ENCODE measurements at regions not wholly inside any gene's neighbourhood (a gene's known extent, or its start where the extent isn't known, plus 50 kb on each side); places are given as distances from the start of the nearest gene placed in this dataset.

DNA sequence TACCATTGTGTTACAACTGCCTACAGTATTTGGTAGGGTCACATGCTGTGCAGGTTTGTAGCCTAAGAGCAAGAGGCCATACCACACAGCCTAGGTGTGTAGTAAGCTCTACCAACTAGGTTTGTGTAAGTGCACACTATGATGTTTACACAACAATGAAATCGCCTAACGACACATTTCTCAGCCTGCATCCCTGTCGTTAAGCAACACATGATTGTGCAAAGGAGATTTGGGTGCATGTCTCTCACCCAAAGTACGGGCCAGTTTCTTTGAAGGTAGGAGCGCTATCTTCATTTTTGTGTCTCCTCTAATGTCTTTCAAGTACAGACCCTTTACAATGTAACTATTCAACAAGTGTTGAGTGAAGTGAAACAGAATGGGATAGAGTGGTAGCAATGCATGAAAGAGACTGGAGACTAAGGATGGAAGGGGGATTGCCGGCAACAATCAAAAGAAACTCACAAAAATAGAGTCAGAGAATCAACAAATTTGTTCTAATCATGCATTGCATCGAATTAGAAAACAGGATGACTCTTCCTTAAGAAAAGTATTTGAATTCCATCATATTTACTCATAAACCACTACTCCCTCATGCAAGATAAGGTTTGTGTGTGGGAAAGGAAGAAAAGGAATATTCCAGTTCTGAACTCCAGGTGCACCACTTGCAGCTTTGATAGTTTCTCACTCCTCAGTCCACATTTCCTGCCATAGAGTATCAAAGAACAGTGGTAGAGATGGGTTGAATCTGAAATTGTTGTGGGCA is 60.2 kb upstream of the TNFRSF19 start:
- no peak overlapping the region for H2BK120ac ChIP-seq (ENCODE audit: low read depth, low read length, poor library complexity, severe bottlenecking)
- peaks cover 35 to 41% of the 10 kb centered on the region in 2 experiments for H3K4me1 Mint-ChIP-seq
- H2BK12ac ChIP-seq (ENCODE audit: insufficient read length, low read depth, low read length), result no peak overlapping the region
- H3K23me2 ChIP-seq (ENCODE audit: insufficient read length, low read depth, low read length, poor library complexity, severe bottlenecking), result no peaks in the 10 kb centered on the region
- H3K4me2 ChIP-seq (ENCODE audit: insufficient read depth, insufficient read length, low read length), result no peak overlapping the region
- H3K9ac ChIP-seq (ENCODE audit: extremely low read depth, insufficient read length, low read length), result no peak overlapping the region
- no peak overlapping the region for H3T11ph ChIP-seq (ENCODE audit: low read length)
- no peaks in the 10 kb centered on the region for H3K79me2 ChIP-seq (ENCODE audit: insufficient read depth, low read length)
- H3K56ac ChIP-seq (ENCODE audit: insufficient read length, low read depth, low read length), result no peak overlapping the region
- no peaks in the 10 kb centered on the region for H3K27me3 ChIP-seq (ENCODE audit: insufficient read depth, low read length)
- H3K4ac ChIP-seq (ENCODE audit: low read depth, low read length), result no peak overlapping the region
- H4K91ac ChIP-seq (ENCODE audit: insufficient read length, low read depth, low read length), result no peak overlapping the region
- H3K14ac ChIP-seq (ENCODE audit: insufficient read depth, low read length), result no peak overlapping the region
- no CpG with 5 or more reads among the region's 7 CpGs for WGBS (ENCODE audit: extremely low coverage, insufficient read length, low lambda C conversion rate)
- H3K9me3 Mint-ChIP-seq, result no peaks in the 10 kb centered on the region
- no peaks in the 10 kb centered on the region for H3K36me3 Mint-ChIP-seq (ENCODE audit: insufficient read depth in 1 of 3, low read depth in 3 of 3)
- H2BK20ac ChIP-seq (ENCODE audit: low read depth, low read length, poor library complexity, severe bottlenecking), result no peak overlapping the region
- H2BK5ac ChIP-seq (ENCODE audit: insufficient read length, low read length), result no peak overlapping the region
- H3K9me3 ChIP-seq (ENCODE audit: control insufficient read depth, low read depth, low read length), result no peaks in the 10 kb centered on the region
- H2AK5ac ChIP-seq (ENCODE audit: insufficient read length, low read length), result no peak overlapping the region
- no peak for DNase-seq
- TF ChIP-seq, protein P1, sequence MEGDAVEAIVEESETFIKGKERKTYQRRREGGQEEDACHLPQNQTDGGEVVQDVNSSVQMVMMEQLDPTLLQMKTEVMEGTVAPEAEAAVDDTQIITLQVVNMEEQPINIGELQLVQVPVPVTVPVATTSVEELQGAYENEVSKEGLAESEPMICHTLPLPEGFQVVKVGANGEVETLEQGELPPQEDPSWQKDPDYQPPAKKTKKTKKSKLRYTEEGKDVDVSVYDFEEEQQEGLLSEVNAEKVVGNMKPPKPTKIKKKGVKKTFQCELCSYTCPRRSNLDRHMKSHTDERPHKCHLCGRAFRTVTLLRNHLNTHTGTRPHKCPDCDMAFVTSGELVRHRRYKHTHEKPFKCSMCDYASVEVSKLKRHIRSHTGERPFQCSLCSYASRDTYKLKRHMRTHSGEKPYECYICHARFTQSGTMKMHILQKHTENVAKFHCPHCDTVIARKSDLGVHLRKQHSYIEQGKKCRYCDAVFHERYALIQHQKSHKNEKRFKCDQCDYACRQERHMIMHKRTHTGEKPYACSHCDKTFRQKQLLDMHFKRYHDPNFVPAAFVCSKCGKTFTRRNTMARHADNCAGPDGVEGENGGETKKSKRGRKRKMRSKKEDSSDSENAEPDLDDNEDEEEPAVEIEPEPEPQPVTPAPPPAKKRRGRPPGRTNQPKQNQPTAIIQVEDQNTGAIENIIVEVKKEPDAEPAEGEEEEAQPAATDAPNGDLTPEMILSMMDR (conservative IDR thresholded peaks at IDR 0.05), result no peak
- no peak overlapping the region for H3K27ac ChIP-seq (ENCODE audit: insufficient read length, low read depth, low read length)
- no peaks in the 10 kb centered on the region for H3K79me1 ChIP-seq (ENCODE audit: insufficient read depth, low read depth, low read length, poor library complexity, severe bottlenecking)
- H3K18ac ChIP-seq (ENCODE audit: insufficient read length, low read depth, low read length), result no peak overlapping the region
- no peak overlapping the region for H4K5ac ChIP-seq (ENCODE audit: insufficient read length, low read depth, low read length)
- H2BK15ac ChIP-seq (ENCODE audit: low read depth, low read length), result no peak overlapping the region
- H3K4me1 ChIP-seq (ENCODE audit: insufficient read depth, low read length), result 0 out of 2 replicates have a peak, but pooled peaks cover 4% of the 10 kb centered on the region
- no peak overlapping the region for H2AFZ ChIP-seq (ENCODE audit: low read length)
- H3K27ac Mint-ChIP-seq, result no peak overlapping the region
- H3K27me3 Mint-ChIP-seq (ENCODE audit: low read depth), result no peaks in the 10 kb centered on the region; the same call in 1 of the 2 replicates
- H3K23ac ChIP-seq (ENCODE audit: insufficient read length, low read depth, low read length), result no peak overlapping the region
- H4K8ac ChIP-seq (replicated peaks; ENCODE audit: insufficient read length, low read depth, low read length), result no peak overlapping the region
- H4K20me1 ChIP-seq (ENCODE audit: control insufficient read depth, insufficient read depth, insufficient read length), result no peaks in the 10 kb centered on the region
- H3K4me3 Mint-ChIP-seq, result no peak overlapping the region

Measured in H9 (cell line).